Upper lobe of left lung (tissue), 6 donors: ENCODE measurements at regions not wholly inside any gene's neighbourhood (a gene's known extent, or its start where the extent isn't known, plus 50 kb on each side); places are given as distances from the start of the nearest gene placed in this dataset.

ENCODE experiments used
- ATAC-seq, 2 donors: fragments of 200-7000 bp; cut with Tn5 transposase; one replicate each; pipeline ENCODE4 v1.9.1; 2022; ENCODE audit warnings: mild to moderate bottlenecking in 2 of 2, moderate library complexity in 2 of 2; ENCODE audit not compliant: low FRiP score in 2 of 2
- DNase-seq, 2 donors: peaks; one replicate each; pipeline ENCODE4 v3.0.0-alpha.2; 2019 to 2020
- H3K27ac ChIP-seq, 4 donors: fragments of 200-600 bp; sonication (generic); one replicate each; pipeline ENCODE4 v1.5.1; 2016 to 2019
- H3K27me3 ChIP-seq, 4 donors: fragments of 200-600 bp; sonication (generic); one replicate each; pipeline ENCODE4 v1.5.1; 2017 to 2019
- H3K36me3 ChIP-seq, 4 donors: fragments of 200-600 bp; sonication (generic); one replicate each; pipeline ENCODE4 v1.5.1; 2016 to 2019
- H3K4me1 ChIP-seq, 4 donors: fragments of 200-600 bp; sonication (generic); one replicate each; pipeline ENCODE4 v1.5.1; 2018 to 2019
- H3K4me3 ChIP-seq, 4 donors: fragments of 200-600 bp; sonication (generic); one replicate each; pipeline ENCODE4 v1.5.1; 2017 to 2019; ENCODE audit warnings: mild to moderate bottlenecking in 2 of 4, moderate library complexity in 1 of 4
- H3K9me3 ChIP-seq, 4 donors: fragments of 200-600 bp; sonication (generic); one replicate each; pipeline ENCODE4 v1.5.1; 2018 to 2019
- EP300 ChIP-seq, 4 donors: sonication (generic); formaldehyde crosslinking; IDR thresholded peaks; one replicate each; pipeline ENCODE4 v1.5.1; 2017; ENCODE audit warnings: antibody characterized with exemption in 4 of 4, control low read depth in 2 of 4
- POLR2A ChIP-seq, 4 donors: fragments of 450-650 bp; IDR thresholded peaks; one replicate each; pipeline ENCODE4 v1.5.1; 2016 to 2017; ENCODE audit warnings: antibody characterized with exemption in 4 of 4, mild to moderate bottlenecking in 2 of 4
- POLR2AphosphoS5 ChIP-seq, 2 donors: sonication (generic); formaldehyde crosslinking; IDR thresholded peaks; one replicate each; pipeline ENCODE4 v1.5.1; 2017; ENCODE audit warnings: antibody characterized with exemption in 2 of 2
- WGBS, 2 donors: methylation state at CpG; one replicate each; pipeline ENCODE4 v1.1.5; 2017 to 2018; 5-methylcytosine and 5-hydroxymethylcytosine counted together
- TF ChIP-seq, protein P1 (sequence below), 6 experiments: fragments of 450-650 bp in 4 of 6; fragments of 200-600 bp in 2 of 6; sonication (generic) in 2 of 6; IDR thresholded peaks; one replicate each; pipeline ENCODE4 v1.5.1; 2016 to 2019; ENCODE audit warnings: antibody characterized with exemption in 6 of 6
- donor health status: DM: no; HTN: no; CAD: no; lungs with moderate emphysema.
- donor health status: DM: no; HTN: yes; CAD: no; lungs with severe emphysema.

DNA sequence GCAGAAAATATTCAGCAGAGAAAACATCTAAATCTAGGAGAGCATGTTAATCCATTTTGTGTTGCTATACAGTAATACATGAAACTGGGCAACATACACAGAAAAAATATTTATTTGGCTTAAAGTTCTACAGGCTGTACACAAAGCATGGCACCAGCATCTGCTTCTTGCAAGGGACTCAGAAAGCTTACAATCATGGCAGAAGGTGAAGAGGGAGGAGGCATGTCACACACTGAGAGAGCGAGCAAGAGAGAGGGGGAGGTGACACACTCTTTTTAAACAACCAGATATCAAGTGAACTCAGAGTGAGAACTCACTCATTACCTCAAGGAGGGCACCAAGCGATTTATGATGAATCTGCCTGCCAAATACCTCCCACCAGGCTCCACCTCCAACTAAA is 94.2 kb upstream of the CNOT2 start:
- 79 to 82% methylated on average over 2 of the region's 2 CpGs for WGBS, 2 donors
- DNase-seq: no peak

DNA sequence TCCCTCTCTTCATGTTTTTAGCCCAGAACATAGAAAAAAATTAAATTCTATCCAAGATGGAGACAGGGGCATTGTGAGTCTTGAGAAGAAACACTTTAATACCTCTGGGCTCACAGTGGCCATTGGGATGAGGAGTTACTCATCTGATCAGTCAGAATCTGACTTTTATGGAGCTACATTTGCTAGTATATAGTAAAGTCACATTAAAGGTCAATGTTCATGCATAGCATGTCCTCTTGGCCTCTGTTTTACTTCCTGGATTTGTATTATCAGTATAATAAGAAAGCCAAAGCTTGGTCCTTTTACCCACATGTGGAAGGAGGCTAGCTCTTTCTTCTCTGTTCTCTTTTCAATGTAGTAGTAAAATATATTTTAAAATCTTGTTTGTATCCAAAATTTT is 93.6 kb upstream of the CNOT2 start:
- ATAC-seq (no peak), DNase-seq (no peak)
- H3K27ac ChIP-seq: no peak overlapping the region
- H3K9me3 ChIP-seq: peaks cover 0 to 10% (median 0%) of the 10 kb centered on the region in 4 donors
- no peaks in the 10 kb centered on the region for H3K27me3 ChIP-seq
- no peak overlapping the region for H3K4me3 ChIP-seq
- TF ChIP-seq POLR2AphosphoS5 (IDR thresholded peaks at IDR 0.05) (no peak), EP300 (IDR thresholded peaks at IDR 0.05) (no peak), POLR2A (IDR thresholded peaks at IDR 0.05) (no peak)
- TF ChIP-seq, protein P1, sequence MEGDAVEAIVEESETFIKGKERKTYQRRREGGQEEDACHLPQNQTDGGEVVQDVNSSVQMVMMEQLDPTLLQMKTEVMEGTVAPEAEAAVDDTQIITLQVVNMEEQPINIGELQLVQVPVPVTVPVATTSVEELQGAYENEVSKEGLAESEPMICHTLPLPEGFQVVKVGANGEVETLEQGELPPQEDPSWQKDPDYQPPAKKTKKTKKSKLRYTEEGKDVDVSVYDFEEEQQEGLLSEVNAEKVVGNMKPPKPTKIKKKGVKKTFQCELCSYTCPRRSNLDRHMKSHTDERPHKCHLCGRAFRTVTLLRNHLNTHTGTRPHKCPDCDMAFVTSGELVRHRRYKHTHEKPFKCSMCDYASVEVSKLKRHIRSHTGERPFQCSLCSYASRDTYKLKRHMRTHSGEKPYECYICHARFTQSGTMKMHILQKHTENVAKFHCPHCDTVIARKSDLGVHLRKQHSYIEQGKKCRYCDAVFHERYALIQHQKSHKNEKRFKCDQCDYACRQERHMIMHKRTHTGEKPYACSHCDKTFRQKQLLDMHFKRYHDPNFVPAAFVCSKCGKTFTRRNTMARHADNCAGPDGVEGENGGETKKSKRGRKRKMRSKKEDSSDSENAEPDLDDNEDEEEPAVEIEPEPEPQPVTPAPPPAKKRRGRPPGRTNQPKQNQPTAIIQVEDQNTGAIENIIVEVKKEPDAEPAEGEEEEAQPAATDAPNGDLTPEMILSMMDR (IDR thresholded peaks at IDR 0.05): no peak
- H3K36me3 ChIP-seq: no peaks in the 10 kb centered on the region
- H3K4me1 ChIP-seq: no peaks in the 10 kb centered on the region

More for the DNA sequence above, 94.2 kb upstream of the CNOT2 start:
- Histone ChIP-seq H3K36me3 (no peaks in the 10 kb centered on the region), H3K27ac (no peak overlapping the region), H3K4me3 (no peak overlapping the region), H3K27me3 (no peaks in the 10 kb centered on the region), H3K4me1 (no peaks in the 10 kb centered on the region), H3K9me3 (peaks cover 0 to 4% (median 0%) of the 10 kb centered on the region in 4 donors)
- ATAC-seq: no peak
- TF ChIP-seq POLR2A (IDR thresholded peaks at IDR 0.05) (no peak), EP300 (IDR thresholded peaks at IDR 0.05) (no peak), POLR2AphosphoS5 (IDR thresholded peaks at IDR 0.05) (no peak)
- TF ChIP-seq, protein P1 (IDR thresholded peaks at IDR 0.05): no peak

DNA sequence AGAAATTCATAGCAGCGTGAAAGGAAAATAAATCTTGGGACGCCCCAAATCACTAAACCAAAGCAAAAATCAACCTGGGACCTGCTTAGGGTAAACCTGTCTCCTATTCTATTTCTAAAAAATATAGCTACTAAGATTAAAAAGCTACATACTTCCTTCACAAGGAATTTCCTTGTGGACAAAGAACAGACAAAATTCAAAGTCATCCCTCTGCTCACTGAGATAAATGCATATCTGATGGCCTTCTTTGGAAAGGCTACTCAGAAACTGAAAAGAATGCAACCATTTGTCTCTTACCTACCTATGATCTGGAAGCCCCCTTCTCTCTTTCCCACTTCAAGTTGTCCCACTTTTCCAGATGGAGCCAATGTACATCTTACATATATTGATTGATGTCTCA is 93.0 kb upstream of the CNOT2 start:
- no peak overlapping the region for H3K27ac ChIP-seq
- no peaks in the 10 kb centered on the region for H3K4me1 ChIP-seq
- WGBS, 2 donors: 89 to 90% methylated on average over 2 of the region's 2 CpGs
- no peak overlapping the region for H3K4me3 ChIP-seq
- ATAC-seq (no peak), DNase-seq (no peak)
- TF ChIP-seq POLR2A (IDR thresholded peaks at IDR 0.05): no peak
- no peak for TF ChIP-seq EP300 (IDR thresholded peaks at IDR 0.05)
- TF ChIP-seq, protein P1 (IDR thresholded peaks at IDR 0.05): no peak
- no peak for TF ChIP-seq POLR2AphosphoS5 (IDR thresholded peaks at IDR 0.05)
- H3K27me3 ChIP-seq: no peaks in the 10 kb centered on the region
- H3K9me3 ChIP-seq: peaks cover 0 to 11% (median 0%) of the 10 kb centered on the region in 4 donors
- H3K36me3 ChIP-seq: no peaks in the 10 kb centered on the region

DNA sequence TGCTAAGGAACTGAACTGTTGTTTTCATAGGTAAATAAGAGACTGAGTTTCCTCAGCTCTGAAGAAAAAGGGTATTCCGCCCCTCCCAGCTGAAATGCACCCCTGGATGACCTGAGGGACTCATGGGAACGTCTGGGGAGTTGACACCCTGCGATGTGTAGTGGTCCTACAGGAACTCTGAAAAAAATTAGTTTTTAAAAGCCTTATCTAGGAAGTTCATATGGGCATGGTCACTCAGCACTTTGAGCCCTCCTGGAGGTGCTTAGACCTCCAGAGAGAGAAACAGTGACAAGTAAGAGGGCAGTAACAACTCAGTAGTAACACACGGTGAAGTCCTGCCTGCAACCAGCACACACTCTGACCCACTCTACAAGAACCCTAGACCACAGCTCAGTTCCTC is 91.2 kb upstream of the CNOT2 start:
- Histone ChIP-seq H3K36me3 (no peaks in the 10 kb centered on the region), H3K27me3 (no peaks in the 10 kb centered on the region), H3K9me3 (peaks cover 0 to 25% (median 2%) of the 10 kb centered on the region in 4 donors), H3K4me1 (no peaks in the 10 kb centered on the region), H3K4me3 (no peak overlapping the region), H3K27ac (no peak overlapping the region)
- TF ChIP-seq POLR2A (IDR thresholded peaks at IDR 0.05) (no peak), POLR2AphosphoS5 (IDR thresholded peaks at IDR 0.05) (no peak), EP300 (IDR thresholded peaks at IDR 0.05) (no peak)
- TF ChIP-seq, protein P1 (IDR thresholded peaks at IDR 0.05): no peak
- DNase-seq (no peak), ATAC-seq (no peak)
- 75 to 81% methylated on average over 4 of the region's 4 CpGs for WGBS, 2 donors

DNA sequence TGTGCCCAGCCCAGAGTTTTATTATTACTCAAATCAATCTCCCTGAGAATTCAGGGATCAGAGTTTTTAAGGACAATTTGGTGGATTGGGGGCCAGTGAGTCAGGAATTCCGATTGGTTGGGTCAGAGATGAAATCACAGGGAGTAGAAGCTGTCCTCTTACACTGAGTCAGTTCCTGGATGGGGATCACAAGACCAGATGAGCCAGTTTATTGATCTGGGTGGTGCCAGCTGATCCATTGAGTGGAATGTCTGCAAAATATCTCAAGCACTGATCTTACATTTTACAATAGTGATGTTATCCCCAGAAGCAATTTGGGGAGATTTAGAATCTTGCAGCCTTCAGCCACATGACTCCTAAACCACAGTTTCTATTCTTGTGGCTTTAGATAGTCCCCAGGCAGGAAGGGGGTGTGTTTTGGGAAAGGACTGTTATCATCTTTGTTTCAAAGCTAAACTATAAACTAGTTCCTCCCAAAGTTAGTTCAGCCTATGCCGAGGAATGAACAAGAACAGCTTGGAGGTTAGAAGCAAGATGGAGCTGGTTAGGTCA is 89.1 kb upstream of the CNOT2 start:
- Histone ChIP-seq H3K27me3 (no peaks in the 10 kb centered on the region), H3K4me1 (no peaks in the 10 kb centered on the region), H3K4me3 (no peak overlapping the region), H3K36me3 (no peaks in the 10 kb centered on the region), H3K9me3 (peaks cover 0 to 30% (median 4%) of the 10 kb centered on the region in 4 donors), H3K27ac (no peak overlapping the region)
- 76 to 77% methylated on average over 2 of the region's 2 CpGs for WGBS, 2 donors
- TF ChIP-seq POLR2AphosphoS5 (IDR thresholded peaks at IDR 0.05) (no peak), EP300 (IDR thresholded peaks at IDR 0.05) (no peak), POLR2A (IDR thresholded peaks at IDR 0.05) (no peak)
- TF ChIP-seq, protein P1 (IDR thresholded peaks at IDR 0.05): no peak
- ATAC-seq (no peak), DNase-seq (no peak)
